HepG2 (cell line): ENCODE measurements at regions not wholly inside any gene's neighbourhood (a gene's known extent, or its start where the extent isn't known, plus 50 kb on each side); places are given as distances from the start of the nearest gene placed in this dataset.

ENCODE experiments used
- ATAC-seq: fragments of 200-7000 bp; cut with Tn5 transposase; 3 replicates; pipeline ENCODE4 v1.9.1; 2020; ENCODE audit warnings: mild to moderate bottlenecking, moderate library complexity
- BruUV-seq: library from RNA; stranded (reverse); fragments of 400-500 nt; replicated peaks from 2 replicates; lab custom pipeline; 2021; lab: Mats Ljungman, UMichigan
- CTCF ChIA-PET: fragments of 300-600 bp; formaldehyde crosslinking; extraction: SDS; loops from one replicate; lab custom pipeline; 2021; ENCODE audit warnings: low total read pairs, inconsistent platforms, low intra/inter-chr PET ratio; lab: Yijun Ruan, JAX
- POLR2A ChIA-PET: fragments of 350-600 bp; sonication (Branson Sonifier 250); formaldehyde crosslinking; loops from one replicate; lab custom pipeline; 2020; ENCODE audit warnings: antibody characterized with exemption, inconsistent platforms; lab: Yijun Ruan, JAX
- DNase-seq: peaks from one replicate; pipeline ENCODE4 v3.0.0-alpha.2; 2015; ENCODE audit warnings: low spot score
- FAIRE-seq: peaks from 3 replicates; lab custom pipeline; 2011; peaks lifted over from hg19 to GRCh38; lab: Jason Lieb, UNC
- H2AFZ ChIP-seq: one replicate; pipeline ENCODE4 v1.6.1; 2011; ENCODE audit warnings: low read length, inconsistent platforms
- H3K27ac ChIP-seq: fragments of 300-600 bp; 3 replicates; pipeline ENCODE4 v1.8.0; 2011; ENCODE audit warnings: mixed run types, mild to moderate bottlenecking, mixed read lengths, low read length, inconsistent platforms; ENCODE audit not compliant: insufficient read depth; ENCODE audit errors: extremely low read length
- H3K27me3 ChIP-seq, 2 experiments: fragments of 200-600 bp in 1 of 2; 2 replicates in 1 of 2; 3 replicates in 1 of 2; pipeline versions ENCODE4 v1.6.0 to v1.8.0; 2011; ENCODE audit warnings: low read length in 2 of 2, mild to moderate bottlenecking in 2 of 2, moderate library complexity in 2 of 2, inconsistent platforms in 1 of 2; ENCODE audit not compliant: insufficient read depth in 2 of 2, control insufficient read depth in 1 of 2
- H3K36me3 ChIP-seq, 2 experiments: fragments of 200-600 bp in 1 of 2; replicated peaks in 1 of 2; 2 replicates in 1 of 2; 3 replicates in 1 of 2; pipeline versions ENCODE4 v1.5.1 to v1.8.0; 2011; ENCODE audit warnings: low read length in 2 of 2, inconsistent platforms in 1 of 2; ENCODE audit not compliant: insufficient read depth in 2 of 2, control insufficient read depth in 1 of 2
- H3K4me1 ChIP-seq: 2 replicates; pipeline ENCODE4 v1.5.1; 2012; ENCODE audit warnings: low read length, inconsistent platforms; ENCODE audit not compliant: insufficient read depth
- H3K4me2 ChIP-seq: 2 replicates; pipeline ENCODE4 v1.6.0; 2011; ENCODE audit warnings: low read depth, low read length, inconsistent platforms
- H3K4me3 ChIP-seq, 3 experiments: fragments of 200-600 bp in 1 of 3; sonication (generic), shearing (Covaris generic) in 1 of 3; replicated peaks in 1 of 3; 2 replicates each; pipeline ENCODE4 v1.5.1; 2011 to 2016; ENCODE audit warnings: low read length in 3 of 3, inconsistent platforms in 2 of 3, low read depth in 2 of 3, mild to moderate bottlenecking in 2 of 3, control low read depth in 1 of 3, mixed read lengths in 1 of 3; ENCODE audit not compliant: insufficient read depth in 1 of 3
- H3K79me2 ChIP-seq: one replicate; pipeline ENCODE4 v1.6.1; 2011; ENCODE audit warnings: low read length, inconsistent platforms; ENCODE audit not compliant: insufficient read depth
- H3K9ac ChIP-seq: 2 replicates; pipeline ENCODE4 v1.6.0; 2011; ENCODE audit warnings: mild to moderate bottlenecking, low read depth, low read length, inconsistent platforms; ENCODE audit not compliant: insufficient read depth
- H3K9me3 ChIP-seq: 2 replicates; pipeline ENCODE4 v1.5.1; 2012; ENCODE audit warnings: mild to moderate bottlenecking, low read length
- H4K20me1 ChIP-seq: 2 replicates; pipeline ENCODE4 v1.6.0; 2011; ENCODE audit warnings: inconsistent platforms, mild to moderate bottlenecking, low read length, moderate library complexity; ENCODE audit not compliant: insufficient read depth
- MEF2D ChIP-seq: sonication (generic); formaldehyde crosslinking; IDR thresholded peaks from 2 replicates; pipeline ENCODE4 v1.5.1; 2020; ENCODE audit warnings: mild to moderate bottlenecking, missing genetic modification reagents
- RFX1 ChIP-seq: fragments of 450-650 bp; IDR thresholded peaks from 2 replicates; pipeline ENCODE4 v1.6.1; 2017
- SMARCC2 ChIP-seq: fragments of 450-650 bp; IDR thresholded peaks from 2 replicates; pipeline ENCODE4 v1.6.1; 2017; ENCODE audit warnings: antibody characterized with exemption, mild to moderate bottlenecking
- TRIM22 ChIP-seq: fragments of 450-650 bp; IDR thresholded peaks from 2 replicates; pipeline ENCODE4 v1.6.1; 2017
- ZNF281 ChIP-seq: sonication (generic); formaldehyde crosslinking; IDR thresholded peaks from 2 replicates; pipeline ENCODE4 v1.4.0; 2020; ENCODE audit warnings: missing genetic modification reagents, borderline replicate concordance
- WGBS: methylation state at CpG from one replicate; pipeline ENCODE4 v1.1.6; 2017; ENCODE audit warnings: low lambda C conversion rate; 5-methylcytosine and 5-hydroxymethylcytosine counted together
- in situ Hi-C: cut with HindIII; loops from 2 replicates; pipeline ENCODE4 v1.10.0; 2017; ENCODE audit warnings: low pct_unique_long_range_greater_than_20kb; ENCODE audit not compliant: extremely low pct_ligation_motif_present
- intact Hi-C: fragments of 100-400 bp; cut with micrococcal nuclease; formaldehyde crosslinking; loops from one replicate; pipeline ENCODE4 v1.10.0; 2022; ENCODE audit not compliant: unreplicated experiment

- TF ChIP-seq ZNF281 (no peak), SMARCC2 (no peak), RFX1 (no peak), MEF2D (CRISPR knock-in tag) (no peak)
These were observed 485.7 kb downstream of the AJAP1 start (continued) for GRCh38 chr1:5140136-5140535.

- WGBS: 0% methylated on average over 1 of the region's 1 CpG
- POLR2A ChIA-PET: no interaction called here
- in situ Hi-C loops: no loop called here
- peaks cover 17% of the 10 kb centered on the region for H3K9me3 ChIP-seq
- H3K4me3 ChIP-seq: no peak overlapping the region
- FAIRE-seq: no peak
- intact Hi-C loops: no loop called here
- no peaks in the 10 kb centered on the region for H3K36me3 ChIP-seq
- H2AFZ ChIP-seq: no peak overlapping the region
- no peak for DNase-seq
- no peak overlapping the region for H3K27ac ChIP-seq
- no peaks in the 10 kb centered on the region; a peak in 1 of 5 replicates for H3K27me3 ChIP-seq
- H3K4me1 ChIP-seq: no peaks in the 10 kb centered on the region
- BruUV-seq: no TSS peak
- H4K20me1 ChIP-seq: no peaks in the 10 kb centered on the region
- H3K4me2 ChIP-seq: no peak overlapping the region
- no peak overlapping the region for H3K9ac ChIP-seq
- no peak for TF ChIP-seq TRIM22
- ATAC-seq: no peak
- CTCF ChIA-PET: no interaction called here
- H3K79me2 ChIP-seq: no peaks in the 10 kb centered on the region
These were observed 475.4 kb downstream of the AJAP1 start for GRCh38 chr1:5129746-5130355.
